Activated T-helper 2 cell treated with anti-CD3 and anti-CD28 coated beads, Interferon-gamma antibody, Interleukin-2, Interleukin-4, amounts not matched to agents 10 μg/mL and 5 μg/mL and 100 μg/mL, durations not matched to agents 14 hours and 24 hours and 36 hours (primary cell): ENCODE measurements at regions not wholly inside any gene's neighbourhood (a gene's known extent, or its start where the extent isn't known, plus 50 kb on each side); places are given as distances from the start of the nearest gene placed in this dataset.

Source experiments
- DNase-seq: peaks from one replicate; pipeline ENCODE4 v3.0.0; 2021; ENCODE audit warnings: low spot score
- H3K27ac Mint-ChIP-seq: one replicate; pipeline ENCODE4 v1.8.0; 2021; ENCODE audit warnings: mixed read lengths
- H3K27me3 Mint-ChIP-seq: one replicate; pipeline ENCODE4 v1.8.0; 2021; ENCODE audit warnings: low read depth, mixed read lengths
- H3K36me3 Mint-ChIP-seq: one replicate; pipeline ENCODE4 v1.8.0; 2021; ENCODE audit warnings: low read depth, mixed read lengths
- H3K4me1 Mint-ChIP-seq: one replicate; pipeline ENCODE4 v1.8.0; 2021; ENCODE audit warnings: low read depth, mixed read lengths
- H3K4me3 Mint-ChIP-seq: one replicate; pipeline ENCODE4 v1.8.0; 2021; ENCODE audit warnings: low read depth, mild to moderate bottlenecking, moderate library complexity, mixed read lengths
- H3K9me3 Mint-ChIP-seq: one replicate; pipeline ENCODE4 v1.8.0; 2021; ENCODE audit warnings: mixed read lengths
- intact Hi-C: fragments of 100-400 bp; cut with micrococcal nuclease; formaldehyde crosslinking; loops from one replicate; pipeline ENCODE4 v1.15.1; 2023

GRCh38 chr3:193842029-193842798 lies 249.2 kb downstream of the OPA1 start:
- no peak overlapping the region for H3K27ac Mint-ChIP-seq
- H3K9me3 Mint-ChIP-seq, result no peaks in the 10 kb centered on the region
- H3K36me3 Mint-ChIP-seq, result no peaks in the 10 kb centered on the region
- H3K4me1 Mint-ChIP-seq, result no peaks in the 10 kb centered on the region
- H3K4me3 Mint-ChIP-seq, result no peak overlapping the region
- no peak for DNase-seq
- H3K27me3 Mint-ChIP-seq, result peaks cover 46% of the 10 kb centered on the region
- intact Hi-C loops, result no loop called here

- no peaks in the 10 kb centered on the region for H3K36me3 Mint-ChIP-seq
- intact Hi-C loops, result no loop called here
- no peak overlapping the region for H3K27ac Mint-ChIP-seq
- peaks cover 49% of the 10 kb centered on the region for H3K27me3 Mint-ChIP-seq
- H3K9me3 Mint-ChIP-seq, result no peaks in the 10 kb centered on the region
- no peaks in the 10 kb centered on the region for H3K4me1 Mint-ChIP-seq
- no peak for DNase-seq
- no peak overlapping the region for H3K4me3 Mint-ChIP-seq
Measured at GRCh38 chr3:193842832-193843473, 249.9 kb downstream of the OPA1 start.

- no peak for DNase-seq
- Mint-ChIP-seq H3K9me3 (no peaks in the 10 kb centered on the region), H3K4me3 (no peak overlapping the region), H3K36me3 (no peaks in the 10 kb centered on the region), H3K4me1 (no peaks in the 10 kb centered on the region), H3K27ac (no peak overlapping the region), H3K27me3 (peaks cover 48% of the 10 kb centered on the region)
- intact Hi-C loops, result no loop called here
Measured at GRCh38 chr3:193843474-193844301, 250.7 kb downstream of the OPA1 start.

GRCh38 chr3:193844472-193844871 lies 251.5 kb downstream of the OPA1 start:
- Mint-ChIP-seq H3K27ac (no peak overlapping the region), H3K4me1 (no peaks in the 10 kb centered on the region), H3K4me3 (no peak overlapping the region), H3K9me3 (no peaks in the 10 kb centered on the region), H3K27me3 (peaks cover 46% of the 10 kb centered on the region), H3K36me3 (no peaks in the 10 kb centered on the region)
- DNase-seq, result no peak
- intact Hi-C loops, result no loop called here

GRCh38 chr3:193845144-193845543 lies 252.1 kb downstream of the OPA1 start:
- H3K27me3 Mint-ChIP-seq, result peaks cover 40% of the 10 kb centered on the region
- no peaks in the 10 kb centered on the region for H3K9me3 Mint-ChIP-seq
- no peak overlapping the region for H3K27ac Mint-ChIP-seq
- DNase-seq, result no peak
- no peaks in the 10 kb centered on the region for H3K4me1 Mint-ChIP-seq
- intact Hi-C loops, result no loop called here
- H3K4me3 Mint-ChIP-seq, result no peak overlapping the region
- no peaks in the 10 kb centered on the region for H3K36me3 Mint-ChIP-seq

GRCh38 chr3:193846569-193846968 lies 253.6 kb downstream of the OPA1 start:
- Mint-ChIP-seq H3K27me3 (peaks cover 31% of the 10 kb centered on the region), H3K36me3 (no peaks in the 10 kb centered on the region), H3K9me3 (no peaks in the 10 kb centered on the region), H3K4me3 (no peak overlapping the region), H3K4me1 (no peaks in the 10 kb centered on the region), H3K27ac (no peak overlapping the region)
- DNase-seq, result no peak
- intact Hi-C loops, result no loop called here

- no peaks in the 10 kb centered on the region for H3K9me3 Mint-ChIP-seq
- intact Hi-C loops, result no loop called here
- no peaks in the 10 kb centered on the region for H3K4me1 Mint-ChIP-seq
- H3K27me3 Mint-ChIP-seq, result peaks cover 27% of the 10 kb centered on the region
- DNase-seq, result no peak
- H3K36me3 Mint-ChIP-seq, result no peaks in the 10 kb centered on the region
- H3K4me3 Mint-ChIP-seq, result no peak overlapping the region
- H3K27ac Mint-ChIP-seq, result no peak overlapping the region
Measured at GRCh38 chr3:193847402-193847801, 254.4 kb downstream of the OPA1 start.

- Mint-ChIP-seq H3K9me3 (no peaks in the 10 kb centered on the region), H3K36me3 (no peaks in the 10 kb centered on the region), H3K4me3 (no peak overlapping the region), H3K27me3 (peaks cover 22% of the 10 kb centered on the region), H3K4me1 (no peaks in the 10 kb centered on the region), H3K27ac (no peak overlapping the region)
- no peak for DNase-seq
- intact Hi-C loops, result no loop called here
Measured at GRCh38 chr3:193848547-193848946, 255.5 kb downstream of the OPA1 start.

- DNase-seq, result no peak
- Mint-ChIP-seq H3K36me3 (no peaks in the 10 kb centered on the region), H3K27me3 (peaks cover 23% of the 10 kb centered on the region), H3K9me3 (no peaks in the 10 kb centered on the region), H3K4me1 (no peaks in the 10 kb centered on the region), H3K4me3 (no peak overlapping the region), H3K27ac (no peak overlapping the region)
- intact Hi-C loops, result no loop called here
Measured at GRCh38 chr3:193850084-193850619, 257.1 kb downstream of the OPA1 start.

- H3K27ac Mint-ChIP-seq, result no peak overlapping the region
- intact Hi-C loops, result no loop called here
Measured at GRCh38 chr3:193851428-193851847, 258.4 kb downstream of the OPA1 start.

GRCh38 chr3:193851941-193852674 lies 259.1 kb downstream of the OPA1 start:
- peaks cover 15% of the 10 kb centered on the region for H3K27me3 Mint-ChIP-seq
- no peaks in the 10 kb centered on the region for H3K36me3 Mint-ChIP-seq
- H3K27ac Mint-ChIP-seq, result no peak overlapping the region
- H3K4me3 Mint-ChIP-seq, result no peak overlapping the region
- no peak for DNase-seq
- no peaks in the 10 kb centered on the region for H3K9me3 Mint-ChIP-seq
- intact Hi-C loops, result no loop called here
- H3K4me1 Mint-ChIP-seq, result no peaks in the 10 kb centered on the region

More at GRCh38 chr3:193851428-193851847, 258.4 kb downstream of the OPA1 start:
- H3K4me3 Mint-ChIP-seq, result no peak overlapping the region
- no peak for DNase-seq
- H3K36me3 Mint-ChIP-seq, result no peaks in the 10 kb centered on the region
- no peaks in the 10 kb centered on the region for H3K4me1 Mint-ChIP-seq
- H3K27me3 Mint-ChIP-seq, result peaks cover 17% of the 10 kb centered on the region
- H3K9me3 Mint-ChIP-seq, result no peaks in the 10 kb centered on the region

GRCh38 chr3:193852901-193853300 lies 259.9 kb downstream of the OPA1 start:
- H3K9me3 Mint-ChIP-seq, result no peaks in the 10 kb centered on the region
- peaks cover 17% of the 10 kb centered on the region for H3K27me3 Mint-ChIP-seq
- H3K36me3 Mint-ChIP-seq, result no peaks in the 10 kb centered on the region
- DNase-seq, result no peak
- intact Hi-C loops, result no loop called here
- no peaks in the 10 kb centered on the region for H3K4me1 Mint-ChIP-seq
- H3K4me3 Mint-ChIP-seq, result no peak overlapping the region
- no peak overlapping the region for H3K27ac Mint-ChIP-seq
